NCI-H82 treated with DMSO at 0.1 percent for 48 hours (cell line): ENCODE measurements at regions not wholly inside any gene's neighbourhood (a gene's known extent, or its start where the extent isn't known, plus 50 kb on each side); places are given as distances from the start of the nearest gene placed in this dataset.

ENCODE experiments used
- DNase-seq: peaks from one replicate; lab custom pipeline; 2025; ENCODE audit not compliant: unreplicated experiment; lab: John Stamatoyannopoulos, UW

GRCh38 chr2:198712485-198712884, 745.3 kb downstream of the SATB2 start:
- DNase-seq, result no peak

GRCh38 chr2:198711484-198711883, 746.3 kb downstream of the SATB2 start:
- DNase-seq, result no peak

GRCh38 chr2:198710562-198710961, 747.2 kb downstream of the SATB2 start:
- DNase-seq, result no peak

- DNase-seq, result no peak
Observed at GRCh38 chr2:198706476-198707082, 751.2 kb downstream of the SATB2 start.

GRCh38 chr2:198703281-198703680, 754.5 kb downstream of the SATB2 start:
- DNase-seq, result no peak

GRCh38 chr2:198702796-198703195, 754.9 kb downstream of the SATB2 start:
- DNase-seq, result no peak

- no peak for DNase-seq
Observed at GRCh38 chr2:198701481-198701880, 756.3 kb downstream of the SATB2 start.

- DNase-seq, result no peak
Observed at GRCh38 chr2:198700319-198700718, 757.4 kb downstream of the SATB2 start.

- DNase-seq, result no peak
Observed at GRCh38 chr2:198698230-198698629, 759.5 kb downstream of the SATB2 start.

- no peak for DNase-seq
Observed at GRCh38 chr2:198697794-198698193, 759.9 kb downstream of the SATB2 start.

GRCh38 chr2:198697218-198697617, 760.5 kb downstream of the SATB2 start:
- DNase-seq, result no peak

GRCh38 chr2:198695879-198696278, 761.9 kb downstream of the SATB2 start:
- no peak for DNase-seq

- DNase-seq, result no peak
Observed at GRCh38 chr2:198692907-198693510, 764.7 kb downstream of the SATB2 start.

- no peak for DNase-seq
Observed at GRCh38 chr2:198691236-198691635, 766.5 kb downstream of the SATB2 start.

- DNase-seq, result no peak
Observed at GRCh38 chr2:198664321-198664720, 793.4 kb downstream of the SATB2 start.

GRCh38 chr2:198662905-198663304, 794.8 kb downstream of the SATB2 start:
- DNase-seq, result no peak

- no peak for DNase-seq
Observed at GRCh38 chr2:198660501-198660900, 797.2 kb downstream of the SATB2 start.

- DNase-seq, result no peak
Observed at GRCh38 chr2:198659096-198659870, 798.5 kb downstream of the SATB2 start.

- DNase-seq, result peak; percentile 2
Observed at GRCh38 chr2:198657512-198658121, 800.1 kb downstream of the SATB2 start.

- DNase-seq, result no peak
Observed at GRCh38 chr2:198656869-198657268, 800.9 kb downstream of the SATB2 start.

- DNase-seq, result no peak
Observed at GRCh38 chr2:198654646-198655045, 803.1 kb downstream of the SATB2 start.

- no peak for DNase-seq
Observed at GRCh38 chr2:198653311-198653710, 804.4 kb downstream of the SATB2 start.
